NCI-H345 treated with DMSO at 0.1 percent for 48 hours (cell line): ENCODE measurements at regions not wholly inside any gene's neighbourhood (a gene's known extent, or its start where the extent isn't known, plus 50 kb on each side); places are given as distances from the start of the nearest gene placed in this dataset.
"Not testable (repeated sequence)": the region's sequence is repeated elsewhere in the genome, so short reads cannot be mapped to it uniquely, and the experiment has no call there.

Experiments
- DNase-seq: peaks from one replicate; lab custom pipeline; 2025; ENCODE audit not compliant: unreplicated experiment; lab: John Stamatoyannopoulos, UW

DNA sequence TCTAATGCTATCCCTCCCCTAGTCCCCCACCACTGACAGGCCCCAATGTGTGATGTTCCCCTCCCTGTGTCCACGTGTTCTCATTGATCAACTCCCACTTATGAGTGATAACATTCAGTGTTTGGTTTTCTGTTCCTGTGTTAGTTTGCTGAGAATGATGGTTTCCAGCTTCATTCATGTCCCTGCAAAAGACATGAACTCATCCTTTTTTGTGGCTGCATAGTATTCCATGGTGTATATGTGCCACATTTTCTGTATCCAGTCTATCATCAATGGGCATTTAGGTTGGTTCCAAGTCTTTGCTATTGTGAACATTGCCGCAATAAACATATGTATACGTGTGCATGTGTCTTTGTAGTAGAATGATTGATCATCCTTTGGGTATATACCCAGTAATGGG, 153.1 kb downstream of the OR13H1 start:
- DNase-seq = not testable (repeated sequence)

DNA sequence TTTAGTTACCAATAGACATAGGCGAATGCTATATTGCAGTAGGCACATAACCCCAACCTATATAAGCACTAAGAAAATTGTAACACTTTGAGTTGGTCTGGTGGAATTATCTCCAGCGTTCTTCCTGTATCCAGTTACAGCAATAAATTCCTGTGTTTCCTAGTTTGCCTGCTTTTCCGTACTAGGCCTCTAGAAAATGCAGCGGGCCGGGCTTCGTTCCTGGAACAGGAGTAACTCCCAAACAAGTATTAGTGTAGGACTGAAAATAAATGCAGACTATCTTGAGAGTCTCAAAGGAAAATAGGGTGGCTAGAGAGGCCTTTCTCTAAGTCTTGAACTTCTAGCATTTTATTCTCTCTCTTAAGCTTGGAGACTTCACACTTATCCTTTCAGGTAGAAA, 159.8 kb downstream of the OR13H1 start:
- DNase-seq = no peak

DNA sequence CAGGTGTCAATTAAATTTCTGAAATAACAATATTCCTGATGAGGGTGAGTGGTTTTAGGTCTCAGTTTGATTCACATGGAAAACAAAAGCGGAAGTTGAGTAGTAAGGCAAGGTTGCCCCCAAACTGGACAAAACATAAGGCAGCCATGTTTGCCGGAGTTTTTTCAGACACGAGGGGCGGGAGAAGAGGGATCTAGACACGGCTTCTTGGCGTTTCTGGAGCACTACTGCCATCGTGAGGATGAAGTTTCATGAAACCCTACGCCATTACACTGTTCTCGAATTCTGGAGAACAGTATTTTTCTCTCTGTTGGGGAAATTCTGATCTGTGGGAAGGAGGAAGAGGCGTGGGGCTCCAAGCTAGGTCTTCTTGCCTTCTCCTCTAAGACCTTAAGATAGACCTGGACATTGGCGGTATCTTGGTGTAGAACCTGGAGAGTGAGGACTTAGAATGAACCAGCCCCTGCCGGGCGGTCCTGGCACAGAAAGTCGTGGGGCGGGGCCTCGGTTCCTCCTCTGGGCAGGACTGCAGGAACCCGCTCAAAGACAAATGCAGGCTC, 160.3 kb downstream of the OR13H1 start:
- peak; percentile 68 for DNase-seq

- DNase-seq = no peak
Observed at GRCh38 chrX:131709553-131709952, 165.7 kb downstream of the OR13H1 start.

DNA sequence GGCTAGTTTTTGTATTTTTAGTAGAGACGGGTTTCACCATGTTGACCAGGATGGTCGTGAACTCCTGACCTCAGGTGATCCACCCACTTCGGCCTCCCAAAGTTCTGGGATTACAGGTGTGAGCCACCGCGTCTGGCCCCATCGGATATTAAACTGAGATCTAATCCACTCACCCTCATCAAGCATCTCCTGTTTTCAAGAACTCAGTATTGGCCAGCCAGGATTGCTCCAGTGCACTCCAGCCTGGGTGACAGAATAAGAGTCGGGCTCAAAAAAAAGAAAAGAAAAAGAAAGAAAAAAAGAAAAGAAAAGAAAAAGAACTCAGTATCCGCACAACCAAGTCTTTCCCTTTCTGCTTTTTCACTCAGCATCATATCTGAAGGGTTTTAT, 167.6 kb downstream of the OR13H1 start:
- DNase-seq = no peak

GRCh38 chrX:131723646-131724045, 179.8 kb downstream of the OR13H1 start:
- DNase-seq = no peak

DNA sequence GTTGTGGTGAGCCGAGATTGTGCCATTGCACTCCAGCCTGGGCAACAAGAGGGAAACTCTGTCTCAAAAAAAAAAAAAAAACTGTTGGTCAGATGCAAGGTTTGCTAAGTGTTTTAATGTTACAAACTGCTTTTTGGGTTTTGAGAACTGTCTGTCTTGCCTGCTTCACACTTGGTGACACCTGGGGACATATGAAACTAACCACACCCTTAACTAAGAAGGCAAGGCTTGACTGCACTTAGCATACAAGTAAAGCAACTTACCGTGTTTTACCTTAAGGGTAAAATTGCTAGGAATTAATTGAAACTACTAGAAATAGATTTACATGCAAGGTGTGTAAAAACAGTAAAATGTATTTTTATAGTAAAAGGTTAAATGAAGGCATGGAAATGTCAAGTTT, 180.4 kb downstream of the OR13H1 start:
- no peak for DNase-seq

- DNase-seq = no peak
Observed at GRCh38 chrX:131725001-131725654, 181.3 kb downstream of the OR13H1 start.

DNA sequence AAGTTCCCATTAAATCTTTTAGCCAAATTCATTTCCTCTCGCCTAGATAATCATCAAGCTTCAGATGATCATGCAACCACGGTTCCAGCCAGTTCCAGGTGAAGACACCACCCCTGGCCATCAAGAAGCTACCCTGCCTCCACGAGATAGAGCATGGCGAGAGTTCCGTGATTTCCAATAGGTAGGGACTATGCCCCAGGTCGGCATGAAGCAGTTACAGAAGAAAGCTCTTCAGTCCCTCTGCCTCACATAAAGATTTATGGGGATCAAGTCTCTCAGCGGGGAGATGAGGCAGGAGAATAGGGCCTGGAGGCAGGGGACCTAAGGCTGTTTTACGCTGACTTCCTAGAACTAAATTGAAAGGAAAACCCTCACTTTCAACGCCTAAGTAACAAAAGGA, 183.9 kb downstream of the OR13H1 start:
- DNase-seq = no peak

- DNase-seq = no peak
Observed at GRCh38 chrX:131728295-131729145, 184.6 kb downstream of the OR13H1 start.

GRCh38 chrX:131729295-131729694, 185.4 kb downstream of the OR13H1 start:
- DNase-seq = no peak

DNA sequence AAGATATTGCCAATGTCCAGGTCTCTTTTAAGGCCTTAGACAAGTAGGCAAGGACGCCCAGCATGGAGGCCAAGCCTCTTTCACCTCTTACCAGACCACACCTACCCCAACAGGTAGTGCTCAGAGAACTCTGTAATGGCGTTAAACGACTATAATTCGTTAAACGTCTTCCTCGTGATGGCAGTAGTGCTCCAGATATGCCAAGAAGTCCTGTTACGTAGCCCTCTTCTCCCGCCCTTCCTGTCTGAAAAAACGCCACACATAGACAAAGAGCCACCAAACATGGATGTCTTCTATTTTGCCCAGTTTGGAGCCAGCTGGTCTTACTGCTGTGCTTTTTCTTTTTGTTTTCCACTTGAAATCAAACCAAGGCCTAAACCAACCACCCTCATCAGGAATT, 190.7 kb downstream of the OR13H1 start:
- no peak for DNase-seq

DNA sequence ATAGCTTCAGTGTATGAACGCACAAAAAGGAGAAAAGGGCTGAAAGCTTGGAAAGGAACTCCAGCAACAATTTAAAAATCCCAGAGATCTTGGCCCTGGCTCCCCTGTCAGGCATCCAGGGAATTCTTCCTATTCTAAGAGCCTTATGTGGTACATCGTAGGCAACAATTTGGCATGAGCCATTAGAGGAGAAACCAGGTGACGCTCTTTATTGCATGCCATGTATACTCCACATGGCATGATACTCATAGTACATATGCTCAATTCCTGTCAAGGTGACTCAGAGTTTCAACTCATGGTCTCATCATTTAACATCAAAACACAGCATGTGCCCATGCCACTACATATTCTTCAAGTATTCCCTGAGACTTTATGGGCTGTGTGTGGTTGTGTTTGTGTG, 191.3 kb downstream of the OR13H1 start:
- DNase-seq = no peak

GRCh38 chrX:131739823-131740222, 195.9 kb downstream of the OR13H1 start:
- DNase-seq = no peak

GRCh38 chrX:131741103-131741581, 197.3 kb downstream of the OR13H1 start:
- no peak for DNase-seq

- DNase-seq = no peak
Observed at GRCh38 chrX:131745942-131746489, 202.1 kb downstream of the OR13H1 start.

- DNase-seq = peak; percentile 65
Observed at GRCh38 chrX:131746491-131746968, 202.7 kb downstream of the OR13H1 start.

DNA sequence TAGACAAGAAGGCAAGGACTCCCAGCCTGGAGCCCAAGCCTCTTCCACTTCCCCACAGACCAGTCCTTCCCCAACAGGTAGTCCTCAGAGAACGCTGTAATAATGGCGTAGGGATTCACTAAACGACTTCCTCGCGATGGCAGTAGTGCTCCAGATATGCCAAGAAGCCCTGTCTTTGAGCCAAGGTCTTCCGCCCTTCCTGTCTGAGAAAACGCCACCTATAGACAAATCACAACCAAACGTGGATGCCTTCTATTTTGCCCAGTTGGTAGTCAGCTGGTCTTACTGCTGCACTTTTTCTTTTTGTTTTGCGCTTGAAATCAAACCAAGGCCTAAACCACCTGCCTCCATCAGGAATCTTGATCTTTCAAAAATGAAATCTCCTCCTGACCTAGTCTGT, 203.3 kb downstream of the OR13H1 start:
- peak; percentile 68 for DNase-seq

DNA sequence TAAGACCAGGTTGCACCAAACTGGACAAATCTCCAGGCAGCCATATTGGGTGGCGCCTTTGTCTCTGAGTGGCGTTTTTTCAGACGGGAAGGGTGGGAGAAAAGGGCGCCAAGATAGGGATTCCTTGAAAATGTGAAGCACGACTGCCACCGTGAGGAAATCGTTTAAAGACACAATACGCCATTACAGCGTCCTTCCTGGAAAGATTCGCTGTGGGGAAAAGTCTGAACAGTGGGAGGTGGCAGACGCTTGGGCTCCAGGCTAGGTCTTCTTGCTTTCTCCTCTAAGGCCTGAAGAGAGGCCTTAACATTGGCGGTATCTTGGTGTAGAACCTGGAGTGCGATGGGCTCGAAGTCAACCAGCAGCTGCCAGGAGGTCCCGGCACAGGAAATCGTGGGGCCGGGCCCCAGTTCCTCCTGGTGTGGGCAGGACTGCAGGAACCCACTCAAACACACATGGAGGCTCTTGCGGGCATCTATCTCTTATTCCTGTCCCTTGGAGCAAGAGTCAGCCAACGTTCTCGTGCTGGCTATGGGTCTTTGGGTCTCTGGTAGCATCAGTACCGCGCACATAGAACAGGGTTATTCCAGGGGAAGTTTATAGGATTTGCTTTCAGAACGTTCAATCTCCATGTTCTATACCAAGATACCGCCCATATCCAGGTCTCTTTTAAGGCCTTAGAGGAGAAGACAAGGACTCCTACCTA, 208.8 kb downstream of the OR13H1 start:
- DNase-seq = no peak

- DNase-seq = no peak
Observed at GRCh38 chrX:131762802-131763234, 218.9 kb downstream of the OR13H1 start.

DNA sequence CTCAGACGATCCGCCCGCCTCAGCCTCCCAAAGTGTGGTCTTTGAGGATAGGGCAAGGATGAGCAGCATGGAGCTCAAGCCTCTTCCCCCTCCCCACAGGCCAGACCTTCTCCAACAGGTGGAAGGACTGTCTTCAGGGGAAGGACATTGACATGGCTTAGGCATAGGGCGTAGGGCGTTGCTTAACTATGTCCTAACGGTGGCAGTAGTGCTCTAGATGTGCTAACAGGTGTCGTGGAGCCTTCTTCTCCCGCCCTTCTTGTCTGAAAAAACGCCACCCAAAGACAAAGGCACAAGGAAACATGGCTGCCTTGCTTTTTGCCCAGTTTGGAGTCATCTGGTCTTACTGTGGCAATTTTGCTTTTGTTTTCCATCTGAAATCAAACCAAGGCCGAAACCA, 219.8 kb downstream of the OR13H1 start:
- DNase-seq = no peak
